Breast epithelium (tissue), 3 donors: ENCODE measurements at regions not wholly inside any gene's neighbourhood (a gene's known extent, or its start where the extent isn't known, plus 50 kb on each side); places are given as distances from the start of the nearest gene placed in this dataset.

Experiments
- POLR2AphosphoS5 ChIP-seq, 3 donors: sonication (generic); formaldehyde crosslinking; IDR thresholded peaks; one replicate each; pipeline ENCODE4 v1.6.1; 2017; ENCODE audit warnings: antibody characterized with exemption in 3 of 3
- TF ChIP-seq, protein P1 (sequence below), 3 donors: fragments of 450-650 bp; IDR thresholded peaks; one replicate each; pipeline ENCODE4 v1.5.1; 2016 to 2017; ENCODE audit warnings: antibody characterized with exemption in 3 of 3, mild to moderate bottlenecking in 3 of 3, moderate library complexity in 3 of 3

DNA sequence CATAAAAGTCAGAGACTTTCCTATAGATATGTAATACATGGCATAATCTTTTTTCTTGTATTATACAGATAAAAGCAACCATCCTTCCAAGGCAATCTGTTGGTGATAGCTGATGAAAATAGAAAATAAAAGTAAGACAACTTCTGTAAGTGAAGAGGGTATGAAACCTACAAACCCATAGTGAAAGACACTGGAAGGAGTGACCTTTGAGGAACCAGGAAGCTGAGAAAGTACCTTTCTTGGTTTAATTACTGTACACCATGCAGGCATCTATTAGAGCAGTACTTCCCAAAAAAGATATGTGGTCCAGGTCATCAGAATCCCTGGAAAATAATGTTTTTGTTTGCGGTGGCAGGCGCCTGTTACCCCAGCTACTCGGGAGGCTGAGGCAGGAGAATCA, 906.6 kb upstream of the KLHL29 start:
- TF ChIP-seq, protein P1, sequence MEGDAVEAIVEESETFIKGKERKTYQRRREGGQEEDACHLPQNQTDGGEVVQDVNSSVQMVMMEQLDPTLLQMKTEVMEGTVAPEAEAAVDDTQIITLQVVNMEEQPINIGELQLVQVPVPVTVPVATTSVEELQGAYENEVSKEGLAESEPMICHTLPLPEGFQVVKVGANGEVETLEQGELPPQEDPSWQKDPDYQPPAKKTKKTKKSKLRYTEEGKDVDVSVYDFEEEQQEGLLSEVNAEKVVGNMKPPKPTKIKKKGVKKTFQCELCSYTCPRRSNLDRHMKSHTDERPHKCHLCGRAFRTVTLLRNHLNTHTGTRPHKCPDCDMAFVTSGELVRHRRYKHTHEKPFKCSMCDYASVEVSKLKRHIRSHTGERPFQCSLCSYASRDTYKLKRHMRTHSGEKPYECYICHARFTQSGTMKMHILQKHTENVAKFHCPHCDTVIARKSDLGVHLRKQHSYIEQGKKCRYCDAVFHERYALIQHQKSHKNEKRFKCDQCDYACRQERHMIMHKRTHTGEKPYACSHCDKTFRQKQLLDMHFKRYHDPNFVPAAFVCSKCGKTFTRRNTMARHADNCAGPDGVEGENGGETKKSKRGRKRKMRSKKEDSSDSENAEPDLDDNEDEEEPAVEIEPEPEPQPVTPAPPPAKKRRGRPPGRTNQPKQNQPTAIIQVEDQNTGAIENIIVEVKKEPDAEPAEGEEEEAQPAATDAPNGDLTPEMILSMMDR (IDR thresholded peaks at IDR 0.05): no peak
- no peak for TF ChIP-seq POLR2AphosphoS5 (IDR thresholded peaks at IDR 0.05)
